ENCODE measurements at regions not wholly inside any gene's neighbourhood (a gene's known extent, or its start where the extent isn't known, plus 50 kb on each side); places are given as distances from the start of the nearest gene placed in this dataset.

DNA sequence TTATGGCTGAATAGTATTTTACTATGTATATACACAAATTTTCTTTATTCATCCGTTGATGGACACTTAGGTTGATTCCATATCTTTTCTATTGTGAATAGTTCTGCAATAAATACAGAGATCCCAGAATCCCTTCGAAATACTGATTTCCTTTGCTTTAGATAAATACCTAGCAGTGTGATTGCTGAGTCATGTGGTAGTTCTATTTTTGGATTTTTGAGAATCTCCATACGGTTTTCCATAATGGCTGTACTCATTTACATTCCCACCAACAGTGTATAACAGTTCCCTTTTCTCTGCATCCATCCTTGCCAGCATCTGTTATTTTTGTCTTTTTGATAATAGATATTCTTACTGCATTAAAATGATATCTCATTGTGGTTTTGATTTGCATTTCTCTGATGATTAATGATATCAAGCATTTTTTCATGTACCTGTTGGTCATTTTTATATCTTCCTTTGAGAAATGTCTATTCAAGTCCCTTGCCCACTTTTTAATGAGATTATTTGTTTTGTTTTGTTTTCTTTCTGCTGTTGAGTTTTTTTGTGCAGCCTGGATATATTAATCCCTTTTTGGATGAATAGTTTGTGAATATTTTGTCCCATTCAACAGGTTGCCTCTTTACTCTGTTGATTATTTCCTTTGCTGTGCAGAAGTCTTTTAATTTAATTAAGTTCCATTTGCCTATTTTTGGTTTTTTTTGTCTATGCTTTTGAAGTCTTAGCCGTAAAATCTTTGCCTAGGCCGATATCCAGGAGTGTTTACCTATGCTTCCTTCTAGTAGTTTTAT, 466.7 kb upstream of the TENM3 start:
- TF ChIP-seq, protein P1, sequence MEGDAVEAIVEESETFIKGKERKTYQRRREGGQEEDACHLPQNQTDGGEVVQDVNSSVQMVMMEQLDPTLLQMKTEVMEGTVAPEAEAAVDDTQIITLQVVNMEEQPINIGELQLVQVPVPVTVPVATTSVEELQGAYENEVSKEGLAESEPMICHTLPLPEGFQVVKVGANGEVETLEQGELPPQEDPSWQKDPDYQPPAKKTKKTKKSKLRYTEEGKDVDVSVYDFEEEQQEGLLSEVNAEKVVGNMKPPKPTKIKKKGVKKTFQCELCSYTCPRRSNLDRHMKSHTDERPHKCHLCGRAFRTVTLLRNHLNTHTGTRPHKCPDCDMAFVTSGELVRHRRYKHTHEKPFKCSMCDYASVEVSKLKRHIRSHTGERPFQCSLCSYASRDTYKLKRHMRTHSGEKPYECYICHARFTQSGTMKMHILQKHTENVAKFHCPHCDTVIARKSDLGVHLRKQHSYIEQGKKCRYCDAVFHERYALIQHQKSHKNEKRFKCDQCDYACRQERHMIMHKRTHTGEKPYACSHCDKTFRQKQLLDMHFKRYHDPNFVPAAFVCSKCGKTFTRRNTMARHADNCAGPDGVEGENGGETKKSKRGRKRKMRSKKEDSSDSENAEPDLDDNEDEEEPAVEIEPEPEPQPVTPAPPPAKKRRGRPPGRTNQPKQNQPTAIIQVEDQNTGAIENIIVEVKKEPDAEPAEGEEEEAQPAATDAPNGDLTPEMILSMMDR (IDR thresholded peaks at IDR 0.05; ENCODE audit: insufficient read depth, low read depth, low read length): no peak
- DNase-seq (ENCODE audit: low read depth): no peak

DNA sequence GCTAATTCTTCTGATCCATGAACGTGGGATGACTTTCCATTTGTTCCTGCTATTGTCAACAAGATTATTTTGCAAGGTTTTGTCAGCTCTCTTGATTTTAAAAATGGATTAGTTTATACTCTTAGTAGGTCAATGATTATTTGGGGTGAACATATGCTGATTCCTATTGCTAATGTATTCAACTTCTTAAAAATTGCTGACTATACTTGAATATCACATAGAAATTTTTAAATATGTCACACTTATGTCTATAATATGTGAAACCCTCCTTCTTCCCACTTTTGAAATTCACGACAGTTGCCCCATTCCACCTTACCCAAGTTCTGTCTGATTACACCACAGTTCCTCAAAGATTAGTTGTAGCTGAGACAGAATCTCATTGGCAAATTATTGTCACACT, 465.7 kb upstream of the TENM3 start:
- H3K4me3 ChIP-seq (ENCODE audit: low read depth, low read length): no peak overlapping the region
- TF ChIP-seq, protein P1 (IDR thresholded peaks at IDR 0.05; ENCODE audit: insufficient read depth, low read depth, low read length): no peak
- DNase-seq (ENCODE audit: low read depth): no peak

More for the DNA sequence above, 466.7 kb upstream of the TENM3 start:
- H3K4me3 ChIP-seq (ENCODE audit: low read depth, low read length): no peak overlapping the region

DNA sequence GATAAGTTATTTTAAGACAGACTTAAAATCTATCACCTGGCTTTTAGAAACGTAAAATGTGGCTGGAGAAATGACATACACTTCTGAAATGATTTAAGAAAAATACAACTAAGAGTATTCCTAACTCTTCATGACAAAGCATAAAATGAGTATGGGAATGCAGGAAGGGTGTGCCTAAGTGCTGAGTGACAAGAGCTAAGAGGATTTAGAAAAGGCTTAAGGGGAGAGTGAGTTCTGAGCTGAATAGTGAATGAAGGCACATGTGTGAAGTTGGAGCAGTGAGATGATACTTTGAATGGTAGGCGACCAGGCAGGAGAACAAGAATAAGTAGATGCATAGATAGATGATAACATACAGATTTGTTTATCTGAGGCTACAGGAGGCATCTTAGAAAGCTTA, 458.3 kb upstream of the TENM3 start:
- H3K4me3 ChIP-seq (ENCODE audit: low read depth, low read length): no peak overlapping the region
- DNase-seq (ENCODE audit: low read depth): no peak
- TF ChIP-seq, protein P1 (IDR thresholded peaks at IDR 0.05; ENCODE audit: insufficient read depth, low read depth, low read length): no peak

DNA sequence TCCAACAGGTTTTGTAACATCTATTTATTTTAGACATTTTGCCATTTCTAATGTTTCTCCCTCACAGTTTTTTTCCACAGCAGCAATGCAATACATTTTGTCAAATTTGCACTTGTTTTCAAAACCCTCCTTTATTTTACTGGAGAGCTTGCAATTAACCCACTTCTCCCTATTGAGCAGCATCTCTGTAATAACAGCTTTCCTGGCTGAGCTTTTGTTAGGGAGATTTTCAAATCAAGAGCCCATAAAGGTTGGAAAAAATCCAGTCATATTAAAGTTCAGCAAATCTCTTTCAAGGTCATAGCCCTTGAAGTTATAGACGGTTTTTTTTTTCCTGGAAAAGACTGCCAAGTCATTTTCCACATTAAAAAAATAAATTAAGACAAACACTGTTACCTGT, 450.6 kb upstream of the TENM3 start:
- TF ChIP-seq, protein P1 (IDR thresholded peaks at IDR 0.05; ENCODE audit: insufficient read depth, low read depth, low read length): no peak
- no peak overlapping the region for H3K4me3 ChIP-seq (ENCODE audit: low read depth, low read length)
- no peak for DNase-seq (ENCODE audit: low read depth)

DNA sequence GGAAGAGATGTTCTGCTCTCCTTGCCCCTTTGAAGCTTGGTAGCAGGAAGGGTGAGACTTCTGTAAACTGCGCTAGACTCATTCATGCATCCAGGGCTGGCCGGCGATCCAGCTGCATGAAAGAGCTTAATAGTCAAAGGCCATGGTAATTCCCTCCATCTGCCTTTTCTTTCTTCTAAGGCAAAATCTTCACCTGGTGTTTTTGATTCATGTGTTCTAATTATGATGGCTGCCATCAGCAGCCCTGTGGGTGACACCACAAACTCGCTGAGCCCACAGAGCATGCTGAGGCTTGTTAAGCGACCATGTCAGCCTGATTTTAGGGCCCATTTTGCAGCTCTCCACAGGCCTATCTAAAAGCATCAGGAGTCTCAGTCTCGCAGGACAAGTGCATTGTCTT, 450.1 kb upstream of the TENM3 start:
- no peak overlapping the region for H3K4me3 ChIP-seq (ENCODE audit: low read depth, low read length)
- TF ChIP-seq, protein P1 (IDR thresholded peaks at IDR 0.05; ENCODE audit: insufficient read depth, low read depth, low read length): no peak
- no peak for DNase-seq (ENCODE audit: low read depth)

DNA sequence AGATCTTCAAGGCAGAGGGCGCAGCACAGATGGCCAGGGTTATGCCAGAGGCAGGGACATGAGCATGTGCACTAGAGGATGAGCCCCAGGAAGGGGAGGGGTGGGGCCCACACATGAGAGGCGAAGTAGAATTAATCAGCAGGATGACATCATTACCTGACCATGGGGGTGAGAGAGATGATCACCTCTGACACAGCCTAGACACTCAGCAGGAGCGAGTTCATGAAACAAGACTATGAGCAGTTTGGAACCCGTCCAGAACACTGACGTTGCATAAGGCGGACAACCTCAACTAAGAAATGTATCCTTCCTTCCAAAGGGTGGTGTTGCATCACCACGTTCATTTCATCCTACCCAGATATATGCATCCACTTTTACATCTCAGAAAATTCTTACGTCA, 446.7 kb upstream of the TENM3 start:
- H3K4me3 ChIP-seq (ENCODE audit: low read depth, low read length): no peak overlapping the region
- TF ChIP-seq, protein P1 (IDR thresholded peaks at IDR 0.05; ENCODE audit: insufficient read depth, low read depth, low read length): no peak
- DNase-seq (ENCODE audit: low read depth): no peak

DNA sequence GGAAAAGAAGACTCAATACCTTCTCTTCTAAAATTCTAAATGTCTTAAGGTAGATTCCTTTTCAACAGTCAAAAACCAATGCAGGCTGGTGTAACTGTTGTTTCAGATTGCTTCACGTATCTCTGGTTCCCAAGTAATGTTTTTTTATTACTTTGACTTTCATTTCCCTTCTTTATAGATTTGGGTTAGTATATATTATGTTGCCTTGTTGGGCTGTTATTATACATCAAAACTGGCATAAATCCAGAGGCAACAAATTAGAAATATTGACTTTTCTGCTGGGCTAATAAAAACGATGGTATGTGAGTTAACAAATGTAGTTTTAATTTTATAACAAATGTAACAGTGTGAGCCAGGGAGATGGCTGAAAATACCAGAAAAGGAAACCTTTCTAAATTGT, 444.7 kb upstream of the TENM3 start:
- no peak for DNase-seq (ENCODE audit: low read depth)
- TF ChIP-seq, protein P1 (IDR thresholded peaks at IDR 0.05; ENCODE audit: insufficient read depth, low read depth, low read length): no peak
- H3K4me3 ChIP-seq (ENCODE audit: low read depth, low read length): no peak overlapping the region
